HG03175 (cell line): ENCODE measurements at regions not wholly inside any gene's neighbourhood (a gene's known extent, or its start where the extent isn't known, plus 50 kb on each side); places are given as distances from the start of the nearest gene placed in this dataset.

ENCODE experiments used
- ATAC-seq: cut with Tn5 transposase; IDR thresholded peaks from one replicate; pipeline ENCODE4 v1.9.1; 2021; ENCODE audit warnings: mild to moderate bottlenecking, moderate library complexity; ENCODE audit not compliant: unreplicated experiment

DNA sequence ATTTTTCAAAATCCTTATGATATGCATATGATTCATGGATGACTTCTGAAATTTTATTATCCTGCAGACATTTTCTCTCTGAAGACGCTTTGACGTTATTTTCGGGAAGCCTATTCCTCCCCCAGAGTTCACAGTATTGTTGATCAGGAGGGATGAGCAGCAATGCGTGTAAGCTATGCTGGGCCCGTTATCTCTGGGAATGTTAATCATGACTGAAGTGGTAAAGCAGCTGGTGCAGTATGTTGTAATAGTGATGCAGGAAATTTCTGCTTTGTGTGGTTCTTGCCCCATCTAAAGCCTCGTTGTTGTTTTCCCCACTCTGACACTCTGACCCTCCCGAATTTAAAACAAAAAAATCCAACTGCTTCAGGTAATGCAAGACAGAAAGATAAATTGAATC is 1797.8 kb upstream of the WWC1 start:
- ATAC-seq: no peak

DNA sequence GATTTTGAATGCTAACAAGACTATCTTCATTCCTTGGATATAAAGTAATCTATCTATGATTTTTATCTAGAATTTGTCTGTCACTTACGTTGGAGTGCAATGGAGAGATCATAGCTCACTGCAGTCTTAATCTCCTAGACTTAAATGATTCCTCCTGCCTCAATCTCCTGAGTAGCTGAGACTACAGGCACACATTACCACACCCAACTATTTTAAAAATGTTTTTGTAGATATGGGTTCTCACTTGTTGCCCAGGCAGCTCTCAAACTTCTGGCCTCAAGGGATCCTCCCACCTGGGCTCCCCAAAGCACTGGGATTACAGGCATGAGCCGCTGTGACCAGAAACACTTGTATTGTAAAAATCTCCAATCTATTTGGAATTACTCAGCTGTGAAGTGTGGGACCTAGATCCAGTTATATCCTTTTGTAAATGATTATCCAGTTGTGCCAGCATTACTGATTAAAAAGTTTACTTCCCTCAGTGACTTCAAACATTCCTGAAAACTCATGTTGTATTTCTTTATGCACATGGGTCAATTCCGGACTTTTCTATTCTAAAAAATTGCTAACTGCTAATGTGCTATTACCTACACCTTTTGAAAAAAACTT is 1793.8 kb upstream of the WWC1 start:
- no peak for ATAC-seq

DNA sequence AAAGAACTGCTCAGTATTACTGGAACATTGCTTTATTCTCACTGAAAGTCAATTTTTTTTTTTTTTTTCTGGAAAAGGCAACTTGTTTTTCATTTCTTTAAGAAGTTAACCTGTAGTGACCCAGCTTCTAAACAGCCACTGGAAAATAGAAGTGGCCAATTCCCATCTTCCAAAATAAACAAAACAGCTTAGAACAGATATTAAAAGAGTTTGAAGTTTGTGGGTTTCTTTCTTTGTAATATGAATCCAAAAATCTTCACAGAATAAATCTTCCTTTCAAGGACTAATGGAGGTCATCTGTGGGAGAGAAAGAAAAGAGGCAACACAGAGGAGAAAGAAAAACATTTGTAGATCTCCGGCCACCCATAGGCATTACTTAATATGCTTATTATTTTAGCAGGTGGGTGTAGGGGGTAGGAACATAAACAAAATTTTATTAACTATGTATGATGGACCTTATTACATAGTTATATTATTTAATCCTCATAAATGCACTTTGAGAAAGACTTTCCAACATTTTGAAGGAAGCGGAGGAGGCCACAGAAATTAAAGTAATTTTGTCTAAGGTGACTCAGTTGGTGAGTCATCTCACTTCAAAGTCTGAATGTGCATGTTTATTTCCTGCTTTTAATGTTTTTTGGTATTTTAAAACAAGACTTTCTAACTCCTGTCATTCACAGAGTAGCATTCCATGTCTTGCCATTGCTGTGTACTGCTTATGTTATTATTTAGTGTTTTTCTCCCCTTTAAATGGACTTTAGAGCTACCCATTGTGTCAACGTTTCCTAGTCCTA is 1791.8 kb upstream of the WWC1 start:
- no peak for ATAC-seq

DNA sequence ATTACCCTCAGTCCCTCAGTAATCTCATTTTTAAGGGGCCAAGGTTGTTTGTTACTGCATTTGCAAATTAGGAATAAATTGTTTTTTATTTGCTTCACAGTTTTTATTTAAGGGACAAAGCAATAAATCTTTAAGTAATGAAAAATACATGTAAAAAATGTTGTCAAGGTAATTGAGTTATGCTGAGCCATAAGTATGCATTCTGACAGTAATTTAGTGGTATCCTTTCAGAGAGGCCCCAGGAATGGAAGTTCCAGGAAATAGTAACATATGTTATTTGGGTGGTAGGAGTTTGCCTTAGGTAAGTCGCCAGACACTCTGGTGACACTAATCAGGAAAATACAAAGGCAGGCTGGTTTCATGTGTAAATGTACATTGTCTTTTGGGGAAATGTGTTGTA is 1787.9 kb upstream of the WWC1 start:
- no peak for ATAC-seq

DNA sequence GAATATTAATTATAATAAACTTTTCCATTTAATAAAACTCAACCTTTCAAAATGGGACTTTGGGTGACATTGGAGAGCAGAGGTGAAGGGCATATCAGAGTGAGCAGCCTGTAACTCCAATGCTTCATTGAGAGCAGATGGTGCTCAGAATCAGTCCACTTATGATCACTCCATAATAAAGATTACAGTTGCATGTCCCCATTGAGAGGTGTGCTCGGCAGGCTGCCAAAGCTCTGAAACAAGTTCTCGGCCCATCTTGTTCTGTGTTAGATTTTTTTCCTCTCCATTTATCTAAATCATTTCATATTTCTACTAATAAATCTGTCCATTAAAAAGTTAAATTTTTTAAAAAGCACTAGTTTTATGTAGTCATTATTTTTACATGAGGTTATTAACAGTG is 1786.4 kb upstream of the WWC1 start:
- ATAC-seq: no peak

DNA sequence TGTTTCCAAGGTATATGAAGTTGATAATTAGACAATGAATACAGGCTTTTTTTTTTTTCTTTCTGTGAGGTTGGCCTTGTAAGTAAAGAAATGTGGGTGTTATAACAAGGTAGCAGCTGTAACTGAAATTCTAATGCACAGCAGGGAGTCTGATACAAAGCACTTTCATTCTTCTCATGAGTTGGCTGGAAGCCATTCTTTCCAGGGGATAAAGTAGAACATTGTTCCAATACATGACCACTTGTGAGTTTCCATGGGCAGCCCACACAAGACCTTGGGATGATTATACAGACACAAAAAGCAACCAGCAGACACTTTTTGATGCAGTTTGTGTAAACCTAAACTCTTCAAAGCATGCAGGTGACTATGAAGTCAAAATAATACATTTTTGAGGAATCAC is 1785.9 kb upstream of the WWC1 start:
- no peak for ATAC-seq

DNA sequence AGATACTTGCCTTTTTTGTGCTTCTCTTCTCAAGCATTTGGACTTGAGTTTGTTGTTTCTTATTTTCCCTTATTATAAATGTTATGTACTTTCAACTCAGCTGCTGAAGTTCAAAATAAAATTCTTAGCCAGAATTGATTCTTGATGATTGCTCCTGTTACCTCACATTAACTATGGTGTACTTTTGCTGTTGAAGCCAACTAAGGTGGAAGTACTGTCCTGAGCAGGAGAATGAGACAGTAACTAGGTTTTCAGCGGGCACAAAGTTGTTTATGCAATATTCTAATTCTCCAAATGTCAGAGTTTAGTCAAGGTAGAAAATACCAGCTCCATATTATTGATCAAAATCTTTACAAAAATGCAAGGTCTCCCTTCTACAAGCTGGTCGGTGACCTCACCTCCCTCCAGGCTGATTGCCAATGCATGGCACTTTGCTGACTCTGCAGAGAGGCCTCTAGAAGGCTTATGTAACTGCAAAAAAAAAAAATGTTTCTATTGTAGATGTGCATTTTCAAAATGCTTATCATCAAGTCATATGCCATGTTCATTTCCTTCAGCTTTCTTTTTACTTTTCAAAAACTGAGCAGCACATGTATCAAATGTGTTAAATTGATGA is 1783.5 kb upstream of the WWC1 start:
- ATAC-seq: no peak

DNA sequence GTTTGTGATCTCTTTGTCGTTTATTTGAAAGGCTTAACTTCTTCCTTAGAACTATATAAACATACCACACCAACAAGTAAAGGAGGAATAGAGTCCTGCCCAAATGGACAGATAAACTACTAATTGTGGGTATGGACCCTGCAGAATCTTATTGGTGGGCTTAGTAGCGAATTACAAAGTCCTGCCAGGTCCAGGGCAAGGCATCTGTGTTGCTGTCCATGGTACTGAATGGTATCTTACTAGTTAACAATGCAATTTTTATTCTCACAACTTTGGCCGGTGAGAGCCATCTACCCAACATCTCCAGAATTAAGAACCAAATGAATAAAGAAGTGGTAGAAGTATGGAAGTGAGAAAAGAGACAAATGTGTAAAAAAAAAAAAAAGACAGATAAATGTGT is 1782.4 kb upstream of the WWC1 start:
- ATAC-seq: no peak

DNA sequence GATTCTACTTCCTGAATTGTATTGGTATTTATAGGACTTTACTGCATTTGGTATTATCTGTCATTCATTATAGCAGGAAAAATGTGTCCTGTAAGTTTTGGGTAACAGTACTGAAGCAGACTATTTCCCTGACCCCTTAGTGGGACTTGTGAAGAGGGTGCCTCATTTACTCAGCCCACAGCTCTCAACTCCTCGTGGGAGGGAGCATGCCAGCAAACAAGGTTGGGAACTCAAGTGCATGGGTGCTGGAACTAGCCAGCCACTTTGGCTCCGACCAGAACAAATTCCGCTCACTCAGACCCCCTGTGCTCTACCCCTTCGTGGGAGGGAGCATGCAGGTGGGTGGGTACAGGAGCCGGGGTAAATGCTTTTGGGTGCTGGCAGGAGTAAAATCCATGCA is 1773.5 kb upstream of the WWC1 start:
- ATAC-seq: no peak

DNA sequence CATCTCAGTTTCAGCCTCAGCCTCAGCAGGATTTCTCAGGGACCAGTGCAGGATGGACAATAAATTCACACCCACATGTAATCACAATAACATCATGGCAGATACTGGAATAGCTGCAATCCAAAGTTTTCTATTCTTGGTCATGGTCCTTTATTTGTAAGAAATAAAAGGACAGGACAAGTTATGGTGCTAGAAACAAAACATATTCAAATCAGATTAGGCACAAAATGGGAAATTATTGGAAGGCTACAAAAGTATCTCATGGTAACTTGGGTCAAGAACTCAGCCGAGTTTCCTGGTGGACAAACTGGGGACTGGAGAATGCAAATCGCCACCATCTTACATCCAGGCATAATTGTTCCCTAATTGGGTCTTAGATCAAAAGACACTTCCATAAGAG is 1768.2 kb upstream of the WWC1 start:
- ATAC-seq: no peak

DNA sequence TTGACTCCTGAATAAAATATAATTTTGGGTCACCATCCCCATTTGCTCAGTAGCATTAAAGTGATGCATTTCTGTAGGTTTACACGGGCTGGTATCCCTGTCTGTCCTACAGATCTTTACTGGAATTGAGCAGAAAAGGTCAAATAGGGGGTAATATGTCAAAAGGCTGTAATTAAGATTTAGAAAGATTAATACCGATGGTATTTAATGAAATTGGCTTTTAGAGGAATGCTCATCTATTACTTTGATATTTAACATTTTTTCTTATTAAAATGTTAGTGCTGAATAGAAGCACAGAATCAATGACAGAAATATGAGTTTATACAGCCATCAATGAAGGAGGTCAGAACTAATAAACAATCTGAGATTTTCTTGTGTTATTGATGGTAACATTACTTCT is 1762.2 kb upstream of the WWC1 start:
- no peak for ATAC-seq

DNA sequence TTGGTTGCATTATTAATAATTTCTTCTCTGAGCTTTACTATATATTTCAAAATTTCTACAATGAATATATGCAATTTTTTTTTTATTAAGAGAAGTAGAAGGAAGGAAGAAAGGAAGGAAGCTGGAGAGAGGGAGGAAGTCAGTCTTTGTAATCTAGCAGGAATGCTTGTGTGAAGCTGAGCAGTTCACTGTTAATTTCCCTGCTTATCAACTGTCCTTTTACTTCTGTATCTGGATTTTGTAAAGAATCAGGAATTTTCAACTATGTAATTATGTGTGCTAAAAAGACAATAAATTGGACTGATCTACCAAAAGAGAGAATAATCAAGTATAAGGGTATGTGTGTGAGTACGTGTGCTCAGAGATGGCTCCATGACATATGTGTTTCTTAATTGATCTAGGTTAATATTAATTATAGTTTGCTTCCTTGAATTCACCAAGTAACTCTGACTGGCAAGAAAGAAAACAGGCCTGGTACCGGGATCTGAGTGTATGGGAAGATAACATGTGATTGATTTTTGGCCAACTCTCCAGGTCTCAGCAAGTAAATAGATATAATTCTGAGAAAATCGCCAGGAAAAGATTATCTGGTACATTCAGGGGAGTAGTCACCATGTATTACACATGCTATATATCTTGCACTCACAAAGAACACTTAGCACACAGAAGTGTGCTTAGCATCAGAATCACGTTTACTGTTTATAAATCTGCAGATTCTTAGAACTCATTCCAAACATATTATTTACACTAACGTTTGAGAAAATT is 1758.8 kb upstream of the WWC1 start:
- no peak for ATAC-seq

DNA sequence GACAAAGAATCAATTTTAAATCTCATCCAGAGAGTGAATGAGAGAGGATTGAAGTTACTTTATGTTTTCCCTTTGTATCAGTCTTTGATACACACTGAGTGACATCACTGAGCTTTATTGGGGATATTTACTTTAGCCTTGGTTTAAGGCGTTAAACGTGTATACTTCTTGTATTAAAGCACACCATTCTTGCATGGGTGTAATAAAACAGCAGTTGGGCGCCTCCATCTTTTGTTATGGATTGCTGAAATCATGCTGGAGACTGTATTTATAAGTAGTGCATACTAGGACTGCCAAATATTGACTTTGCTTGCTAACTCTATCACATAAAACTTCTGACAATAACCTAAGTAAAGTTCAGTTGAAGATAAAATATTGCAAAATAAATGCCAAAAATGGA is 1755.8 kb upstream of the WWC1 start:
- no peak for ATAC-seq

DNA sequence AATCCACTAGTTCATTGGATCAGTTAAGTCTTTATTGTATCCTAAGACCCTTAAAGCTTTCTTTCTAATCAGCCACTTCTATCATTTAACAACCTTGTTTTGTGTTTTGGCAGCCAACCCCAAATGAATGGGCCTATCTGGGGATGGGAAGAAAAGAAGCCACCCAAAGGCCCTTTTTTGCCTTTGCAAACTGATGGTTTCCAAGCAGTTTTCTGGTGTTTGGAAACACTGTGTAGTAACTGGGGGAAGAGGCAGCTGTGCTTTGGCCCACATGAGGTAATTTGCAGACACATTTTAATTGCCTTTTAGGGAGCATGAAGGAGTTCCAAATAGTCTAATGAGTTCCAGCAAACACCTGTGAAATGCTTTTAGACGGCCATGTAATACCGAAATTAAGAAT is 1751.3 kb upstream of the WWC1 start:
- no peak for ATAC-seq

DNA sequence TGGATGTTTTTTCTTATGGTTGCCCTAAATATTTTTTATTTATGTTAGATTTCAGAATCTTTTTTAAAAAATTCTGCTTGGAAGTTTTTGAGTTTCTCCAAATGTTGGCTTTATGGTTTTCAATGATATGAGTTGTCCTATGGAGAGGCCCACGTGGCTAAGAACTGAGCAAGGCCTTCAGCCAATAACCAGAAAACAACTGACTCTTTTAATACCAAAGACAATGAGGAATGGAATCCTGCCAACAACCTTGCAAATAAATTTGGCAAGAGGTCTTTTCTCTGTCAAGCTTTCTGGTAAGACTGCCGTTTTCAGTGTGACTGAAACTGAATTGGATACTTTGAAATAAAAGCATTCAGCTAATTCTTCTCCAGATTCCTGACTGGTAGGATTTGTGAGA is 1740.1 kb upstream of the WWC1 start:
- ATAC-seq: no peak

DNA sequence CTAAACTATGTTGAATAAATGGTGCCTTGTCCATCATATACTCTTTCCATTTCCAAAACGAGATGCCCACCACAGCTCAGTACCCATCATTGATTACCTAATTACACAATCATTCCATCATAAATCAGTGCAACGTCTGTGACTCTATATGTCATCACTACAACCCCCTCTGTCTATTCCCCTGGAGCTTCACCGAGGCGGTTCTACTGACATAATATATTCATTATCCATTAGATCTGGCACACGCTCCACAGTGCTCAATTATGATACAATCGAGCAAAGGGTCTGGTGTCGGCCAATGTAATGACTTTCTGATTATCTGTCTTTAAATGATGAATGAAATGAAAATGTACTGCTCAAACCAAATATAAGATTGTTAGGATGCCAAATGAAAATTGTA is 1737.7 kb upstream of the WWC1 start:
- no peak for ATAC-seq

DNA sequence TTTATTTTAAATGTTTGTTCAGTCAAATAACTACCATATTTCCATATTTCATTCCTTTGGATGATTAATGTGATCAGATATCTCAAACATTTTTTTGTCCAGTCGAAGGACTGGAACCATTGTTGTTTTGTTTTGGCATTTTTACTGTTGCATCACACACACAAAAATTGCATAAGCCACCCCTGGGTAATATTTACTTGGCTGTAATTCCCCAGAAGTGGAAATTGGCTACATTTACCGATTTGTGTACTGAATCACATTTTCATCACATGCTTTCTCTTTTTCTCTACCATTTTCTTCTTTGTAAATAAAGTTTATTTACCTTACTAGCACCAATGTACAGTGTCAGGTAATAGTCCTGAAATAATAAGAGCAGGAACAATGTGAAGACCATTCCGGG is 1729.7 kb upstream of the WWC1 start:
- no peak for ATAC-seq

DNA sequence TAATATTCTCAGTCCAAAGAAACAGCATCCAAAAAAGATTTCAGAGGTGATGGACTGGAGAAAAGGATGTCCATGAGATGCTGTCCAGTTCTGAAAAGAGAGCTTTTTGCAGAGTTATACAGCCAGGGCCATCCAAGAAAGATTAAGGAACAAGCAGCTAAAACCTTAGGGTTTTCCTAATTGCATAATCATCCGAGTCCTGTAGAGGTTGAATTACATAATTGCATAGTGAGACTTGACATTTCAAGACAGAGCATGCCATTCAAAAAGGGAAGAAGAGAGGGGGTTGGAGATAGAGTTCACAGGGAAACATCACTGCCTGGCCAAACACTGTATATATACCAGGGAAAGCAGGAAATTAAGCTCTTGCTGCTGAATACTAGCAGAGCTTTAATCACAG is 1729.2 kb upstream of the WWC1 start:
- no peak for ATAC-seq

DNA sequence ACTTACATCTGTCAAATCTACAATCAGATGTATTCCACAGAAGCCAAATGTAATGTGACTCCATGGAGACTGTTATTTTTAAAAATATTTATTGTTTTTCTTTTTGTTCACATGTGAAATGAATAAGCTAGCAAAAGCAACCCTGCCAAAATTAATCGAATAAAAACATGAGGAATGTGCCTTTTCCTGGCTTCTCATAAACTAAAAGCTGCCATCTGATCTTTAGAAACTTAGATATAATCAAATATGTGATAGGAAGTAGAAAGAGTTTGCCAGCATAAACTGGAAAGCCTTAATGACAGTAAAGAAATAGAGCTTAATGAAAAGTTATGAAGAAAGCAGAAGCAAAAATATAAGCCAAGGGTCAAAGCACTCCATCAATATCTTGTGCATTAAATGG is 1724.7 kb upstream of the WWC1 start:
- no peak for ATAC-seq

DNA sequence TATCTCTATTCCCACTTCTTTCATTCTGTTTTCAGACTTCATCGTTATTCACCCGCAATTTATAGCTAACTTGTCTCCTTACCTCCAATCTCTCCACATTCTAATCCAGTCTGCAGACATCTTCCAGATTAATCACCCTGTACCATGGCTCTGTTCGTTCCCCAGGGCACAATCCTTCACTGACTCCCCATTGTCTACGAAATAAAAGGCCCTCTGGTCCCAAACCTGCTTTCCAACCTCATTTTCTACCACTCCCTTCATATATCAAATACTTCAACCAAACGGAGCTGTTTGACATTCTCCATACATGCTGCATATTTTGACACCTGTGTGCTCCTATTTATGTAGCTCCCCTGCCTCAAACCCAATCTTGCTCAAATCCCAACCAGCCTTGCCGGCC is 1720.6 kb upstream of the WWC1 start:
- no peak for ATAC-seq

DNA sequence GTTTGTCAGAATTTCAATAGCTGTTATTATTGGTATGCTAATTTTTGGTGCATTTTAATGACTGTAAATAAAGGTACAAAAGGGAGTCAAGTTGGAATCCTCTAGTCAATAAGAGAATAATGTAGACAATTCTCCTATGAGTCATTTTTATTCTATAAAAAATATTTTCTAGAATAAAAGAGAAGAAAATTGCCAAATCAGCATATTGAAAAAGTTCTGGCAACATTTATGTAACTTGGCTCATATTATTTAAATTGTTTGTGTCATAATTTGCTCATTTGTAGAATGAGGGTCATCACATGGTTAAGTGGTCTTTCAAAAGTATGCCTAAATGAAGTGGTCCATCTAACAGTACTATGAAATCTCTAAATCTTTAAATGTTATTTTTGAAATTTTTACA is 1719.8 kb upstream of the WWC1 start:
- ATAC-seq: no peak

DNA sequence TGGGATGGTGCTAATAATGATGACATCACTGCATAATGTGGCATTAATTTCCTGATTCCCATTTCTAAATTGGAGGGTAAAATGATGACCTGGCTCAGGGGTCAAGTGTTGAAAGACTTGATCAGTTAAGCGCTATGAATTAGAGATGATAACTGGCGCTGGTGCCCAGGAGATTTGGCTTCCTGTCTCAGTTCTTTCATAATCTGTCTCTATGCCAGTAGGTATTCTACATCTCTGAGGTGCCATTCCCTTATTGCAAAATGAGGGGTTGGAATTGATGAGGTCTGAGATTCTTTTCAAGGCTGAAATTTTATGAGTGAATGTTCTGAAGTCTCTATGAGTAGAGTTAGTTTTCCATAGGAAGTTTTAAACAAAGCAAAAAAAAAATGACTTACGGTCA is 1715.1 kb upstream of the WWC1 start:
- ATAC-seq: no peak
